T-cell (primary cell): ENCODE measurements at regions not wholly inside any gene's neighbourhood (a gene's known extent, or its start where the extent isn't known, plus 50 kb on each side); places are given as distances from the start of the nearest gene placed in this dataset.
A peak's percentile ranks its signal among the peaks of the same experiment; 100 is the strongest.
"Not testable (repeated sequence)": the region's sequence is repeated elsewhere in the genome, so short reads cannot be mapped to it uniquely, and the experiment has no call there.

Source experiments
- ATAC-seq, 4 experiments: fragments of 200-7000 bp in 3 of 4; fragments of 150-1000 bp in 1 of 4; cut with Tn5 transposase; replicated peaks in 1 of 4; 1 replicate in 3 of 4; 2 replicates in 1 of 4; pipeline ENCODE4 v1.10.0; 2021; ENCODE audit warnings: moderate library complexity in 3 of 4, mild to moderate bottlenecking in 2 of 4, moderate number of reproducible peaks in 1 of 4
- CTCF ChIA-PET, 2 donors: fragments of 300-600 bp; sonication (Branson Sonifier 250); formaldehyde crosslinking; loops; one replicate each; lab custom pipeline; 2022; ENCODE audit warnings: antibody characterized with exemption in 2 of 2; lab: Charles Lee
- POLR2A ChIA-PET, 2 donors: fragments of 300-600 bp; sonication (Branson Sonifier 250); formaldehyde crosslinking; loops; one replicate each; lab custom pipeline; 2022; ENCODE audit warnings: antibody characterized with exemption in 2 of 2; lab: Charles Lee
- DNase-seq, 35 experiments: peaks; one replicate each; pipeline versions ENCODE4 v3.0.0 to v3.0.0-alpha.2; 2013 to 2023
- H3K27ac ChIP-seq: one replicate; pipeline ENCODE4 v1.5.1; 2013; ENCODE audit warnings: low read length
- H3K27me3 ChIP-seq, 2 experiments: replicated peaks in 1 of 2; 1 replicate in 1 of 2; 2 replicates in 1 of 2; pipeline versions ENCODE4 v1.6.1 to v1.7.0; 2013; ENCODE audit warnings: low read length in 1 of 2, mixed read lengths in 1 of 2; ENCODE audit not compliant: control insufficient read depth in 2 of 2, insufficient read depth in 2 of 2; ENCODE audit errors: extremely low read depth in 1 of 2
- H3K36me3 ChIP-seq, 2 donors: 1 replicate in 1 of 2; 2 replicates in 1 of 2; pipeline versions ENCODE4 v1.6.1 to v1.7.0; 2013; ENCODE audit warnings: low read length in 1 of 2; ENCODE audit not compliant: control insufficient read depth in 2 of 2, insufficient read depth in 1 of 2; ENCODE audit errors: extremely low read depth in 1 of 2
- H3K4me1 ChIP-seq, 2 experiments: 1 replicate in 1 of 2; 2 replicates in 1 of 2; pipeline versions ENCODE4 v1.6.1 to v1.7.0; 2013; ENCODE audit warnings: low read length in 2 of 2, mixed read lengths in 1 of 2; ENCODE audit not compliant: insufficient read depth in 2 of 2, control insufficient read depth in 1 of 2; ENCODE audit errors: extremely low read depth in 1 of 2
- H3K4me3 ChIP-seq, 2 donors: 1 replicate in 1 of 2; 2 replicates in 1 of 2; pipeline versions ENCODE4 v1.5.1 to v1.7.0; 2013; ENCODE audit warnings: mild to moderate bottlenecking in 2 of 2, low read length in 1 of 2, moderate library complexity in 1 of 2; ENCODE audit not compliant: control insufficient read depth in 1 of 2; ENCODE audit errors: extremely low read depth in 1 of 2
- H3K9me3 ChIP-seq: 2 replicates; pipeline ENCODE4 v1.7.0; 2013
- H3K27ac Mint-ChIP-seq, 2 donors: one replicate each; pipeline ENCODE4 v1.8.0; 2020 to 2021; ENCODE audit warnings: mild to moderate bottlenecking in 2 of 2, mixed read lengths in 2 of 2
- H3K27me3 Mint-ChIP-seq, 2 donors: one replicate each; pipeline ENCODE4 v1.8.0; 2021 to 2022; ENCODE audit warnings: mixed read lengths in 2 of 2
- H3K36me3 Mint-ChIP-seq: one replicate; pipeline ENCODE4 v1.8.0; 2021; ENCODE audit warnings: mixed read lengths
- H3K4me1 Mint-ChIP-seq, 3 donors: one replicate each; pipeline ENCODE4 v1.8.0; 2020 to 2022; ENCODE audit warnings: mixed read lengths in 3 of 3, mild to moderate bottlenecking in 1 of 3
- H3K4me3 Mint-ChIP-seq, 3 donors: one replicate each; pipeline ENCODE4 v1.8.0; 2020 to 2022; ENCODE audit warnings: mild to moderate bottlenecking in 3 of 3, mixed read lengths in 3 of 3, moderate library complexity in 3 of 3
- H3K9me3 Mint-ChIP-seq, 3 donors: one replicate each; pipeline ENCODE4 v1.8.0; 2020 to 2022; ENCODE audit warnings: mixed read lengths in 3 of 3
- WGBS: methylation state at CpG from one replicate; pipeline ENCODE4 v1.1.5; 2013; ENCODE audit warnings: missing lambda C conversion rate; ENCODE audit not compliant: insufficient coverage; 5-methylcytosine and 5-hydroxymethylcytosine counted together

DNA sequence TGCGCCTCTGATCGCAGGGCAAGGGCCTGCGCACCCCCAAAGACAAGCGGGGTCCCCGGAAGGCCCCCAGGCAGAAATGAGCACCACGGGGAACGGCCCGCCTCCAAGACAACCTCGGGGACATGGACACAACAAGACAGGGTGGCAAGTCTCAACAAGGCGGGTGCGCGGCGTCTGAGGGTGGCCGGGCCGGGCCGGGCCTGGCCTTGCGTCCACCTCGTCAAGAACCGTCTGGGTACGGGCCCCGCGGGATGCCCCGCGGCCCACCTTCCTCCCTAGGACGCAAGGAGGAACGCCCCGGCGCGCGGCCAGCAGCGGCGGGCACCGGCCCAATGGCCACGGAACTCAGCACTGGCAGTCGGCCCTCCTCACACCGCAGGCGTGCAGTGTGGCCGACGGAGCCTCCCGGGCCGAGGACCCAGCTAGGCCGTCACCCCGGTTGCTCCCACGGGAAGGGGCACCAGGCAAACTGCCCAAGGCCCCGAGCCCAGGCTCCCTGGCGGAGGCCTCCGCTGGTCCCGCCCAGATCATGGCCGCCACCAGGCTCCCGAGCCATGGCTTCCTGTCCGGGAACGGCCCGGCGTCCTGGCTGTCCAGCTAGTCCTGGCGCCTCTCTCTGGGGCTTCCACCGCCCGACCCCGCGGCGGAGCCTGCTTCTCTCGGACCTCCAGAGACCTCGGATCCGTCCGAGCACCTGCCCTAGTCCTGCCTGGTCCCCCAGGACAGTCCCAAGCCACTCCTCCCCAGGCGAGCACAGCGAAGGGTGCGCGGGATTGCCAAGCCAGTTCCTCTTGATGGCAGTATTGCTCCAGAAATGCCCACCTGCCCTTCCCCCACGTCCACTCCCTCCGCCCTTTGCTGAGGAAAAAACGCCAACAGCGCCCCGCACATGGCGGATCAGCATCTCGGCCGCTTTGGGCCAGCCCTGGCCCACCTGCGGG is 167.1 kb downstream of the PLS3 start:
- WGBS, result no CpG with 5 or more reads among the region's 77 CpGs
- H3K27ac ChIP-seq, H3K4me1 Mint-ChIP-seq, CTCF ChIA-PET, POLR2A ChIA-PET, H3K4me3 ChIP-seq, H3K4me3 Mint-ChIP-seq, H3K27me3 Mint-ChIP-seq, H3K36me3 Mint-ChIP-seq, H3K27me3 ChIP-seq, H3K9me3 Mint-ChIP-seq, H3K9me3 ChIP-seq, H3K4me1 ChIP-seq, H3K36me3 ChIP-seq, H3K27ac Mint-ChIP-seq: not testable (repeated sequence)
- peak in 5 of 35 experiments; percentile 4 to 49 (median 32) for DNase-seq
- ATAC-seq, result peak in 1 of 4 experiments; percentile 67

DNA sequence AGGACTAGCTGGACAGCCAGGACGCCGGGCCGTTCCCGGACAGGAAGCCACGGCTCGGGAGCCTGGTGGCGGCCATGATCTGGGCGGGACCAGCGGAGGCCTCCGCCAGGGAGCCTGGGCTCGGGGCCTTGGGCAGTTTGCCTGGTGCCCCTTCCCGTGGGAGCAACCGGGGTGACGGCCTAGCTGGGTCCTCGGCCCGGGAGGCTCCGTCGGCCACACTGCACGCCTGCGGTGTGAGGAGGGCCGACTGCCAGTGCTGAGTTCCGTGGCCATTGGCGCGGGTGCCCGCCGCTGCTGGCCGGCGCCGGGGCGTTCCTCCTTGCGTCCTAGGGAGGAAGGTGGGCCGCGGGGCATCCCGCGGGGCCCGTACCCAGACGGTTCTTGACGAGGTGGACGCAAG is 171.6 kb downstream of the PLS3 start:
- H3K4me1 Mint-ChIP-seq, result not testable (repeated sequence)

GRCh38 chrX:115735269-115735668 is 174.3 kb downstream of the PLS3 start:
- no CpG with 5 or more reads among the region's 26 CpGs for WGBS
- H3K27me3 ChIP-seq, ATAC-seq, H3K27me3 Mint-ChIP-seq, POLR2A ChIA-PET, H3K4me1 ChIP-seq, H3K9me3 ChIP-seq, H3K27ac Mint-ChIP-seq, H3K4me1 Mint-ChIP-seq, H3K36me3 ChIP-seq, H3K27ac ChIP-seq, H3K4me3 Mint-ChIP-seq, H3K36me3 Mint-ChIP-seq, H3K4me3 ChIP-seq, CTCF ChIA-PET, H3K9me3 Mint-ChIP-seq: not testable (repeated sequence)
- peak in 2 of 35 experiments; percentile 0 to 4 for DNase-seq

More for the DNA sequence above, 171.6 kb downstream of the PLS3 start:
- H3K4me1 ChIP-seq, H3K27me3 ChIP-seq, H3K36me3 Mint-ChIP-seq, H3K9me3 ChIP-seq, POLR2A ChIA-PET, H3K4me3 ChIP-seq, H3K36me3 ChIP-seq, CTCF ChIA-PET, H3K9me3 Mint-ChIP-seq, DNase-seq, H3K4me3 Mint-ChIP-seq, H3K27me3 Mint-ChIP-seq, H3K27ac ChIP-seq, H3K27ac Mint-ChIP-seq, ATAC-seq: not testable (repeated sequence)
- no CpG with 5 or more reads among the region's 39 CpGs for WGBS
